ENCODE measurements at regions not wholly inside any gene's neighbourhood (a gene's known extent, or its start where the extent isn't known, plus 50 kb on each side); places are given as distances from the start of the nearest gene placed in this dataset.

- TF ChIP-seq CTCF (conservative IDR thresholded peaks at IDR 0.05; ENCODE audit: low read depth in 2 of 2) (no peak), EZH2 (IDR thresholded peaks at IDR 0.05; ENCODE audit: low read depth, unreplicated experiment) (no peak), CREB1 (CRISPR knock-in tag; IDR thresholded peaks at IDR 0.05; ENCODE audit: low read depth) (no peak), POLR2AphosphoS5 (IDR thresholded peaks at IDR 0.05; ENCODE audit: low read depth) (no peak), EZH2phosphoT487 (IDR thresholded peaks at IDR 0.05; ENCODE audit: unreplicated experiment) (no peak), NANOG (IDR thresholded peaks at IDR 0.05; ENCODE audit: borderline replicate concordance) (no peak), ZNF114 (CRISPR knock-in tag; IDR thresholded peaks at IDR 0.05) (no peak)
- TF ChIP-seq, protein P1, sequence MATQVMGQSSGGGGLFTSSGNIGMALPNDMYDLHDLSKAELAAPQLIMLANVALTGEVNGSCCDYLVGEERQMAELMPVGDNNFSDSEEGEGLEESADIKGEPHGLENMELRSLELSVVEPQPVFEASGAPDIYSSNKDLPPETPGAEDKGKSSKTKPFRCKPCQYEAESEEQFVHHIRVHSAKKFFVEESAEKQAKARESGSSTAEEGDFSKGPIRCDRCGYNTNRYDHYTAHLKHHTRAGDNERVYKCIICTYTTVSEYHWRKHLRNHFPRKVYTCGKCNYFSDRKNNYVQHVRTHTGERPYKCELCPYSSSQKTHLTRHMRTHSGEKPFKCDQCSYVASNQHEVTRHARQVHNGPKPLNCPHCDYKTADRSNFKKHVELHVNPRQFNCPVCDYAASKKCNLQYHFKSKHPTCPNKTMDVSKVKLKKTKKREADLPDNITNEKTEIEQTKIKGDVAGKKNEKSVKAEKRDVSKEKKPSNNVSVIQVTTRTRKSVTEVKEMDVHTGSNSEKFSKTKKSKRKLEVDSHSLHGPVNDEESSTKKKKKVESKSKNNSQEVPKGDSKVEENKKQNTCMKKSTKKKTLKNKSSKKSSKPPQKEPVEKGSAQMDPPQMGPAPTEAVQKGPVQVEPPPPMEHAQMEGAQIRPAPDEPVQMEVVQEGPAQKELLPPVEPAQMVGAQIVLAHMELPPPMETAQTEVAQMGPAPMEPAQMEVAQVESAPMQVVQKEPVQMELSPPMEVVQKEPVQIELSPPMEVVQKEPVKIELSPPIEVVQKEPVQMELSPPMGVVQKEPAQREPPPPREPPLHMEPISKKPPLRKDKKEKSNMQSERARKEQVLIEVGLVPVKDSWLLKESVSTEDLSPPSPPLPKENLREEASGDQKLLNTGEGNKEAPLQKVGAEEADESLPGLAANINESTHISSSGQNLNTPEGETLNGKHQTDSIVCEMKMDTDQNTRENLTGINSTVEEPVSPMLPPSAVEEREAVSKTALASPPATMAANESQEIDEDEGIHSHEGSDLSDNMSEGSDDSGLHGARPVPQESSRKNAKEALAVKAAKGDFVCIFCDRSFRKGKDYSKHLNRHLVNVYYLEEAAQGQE (IDR thresholded peaks at IDR 0.05; ENCODE audit: unreplicated experiment), result no peak
- TF ChIP-seq, protein P2, sequence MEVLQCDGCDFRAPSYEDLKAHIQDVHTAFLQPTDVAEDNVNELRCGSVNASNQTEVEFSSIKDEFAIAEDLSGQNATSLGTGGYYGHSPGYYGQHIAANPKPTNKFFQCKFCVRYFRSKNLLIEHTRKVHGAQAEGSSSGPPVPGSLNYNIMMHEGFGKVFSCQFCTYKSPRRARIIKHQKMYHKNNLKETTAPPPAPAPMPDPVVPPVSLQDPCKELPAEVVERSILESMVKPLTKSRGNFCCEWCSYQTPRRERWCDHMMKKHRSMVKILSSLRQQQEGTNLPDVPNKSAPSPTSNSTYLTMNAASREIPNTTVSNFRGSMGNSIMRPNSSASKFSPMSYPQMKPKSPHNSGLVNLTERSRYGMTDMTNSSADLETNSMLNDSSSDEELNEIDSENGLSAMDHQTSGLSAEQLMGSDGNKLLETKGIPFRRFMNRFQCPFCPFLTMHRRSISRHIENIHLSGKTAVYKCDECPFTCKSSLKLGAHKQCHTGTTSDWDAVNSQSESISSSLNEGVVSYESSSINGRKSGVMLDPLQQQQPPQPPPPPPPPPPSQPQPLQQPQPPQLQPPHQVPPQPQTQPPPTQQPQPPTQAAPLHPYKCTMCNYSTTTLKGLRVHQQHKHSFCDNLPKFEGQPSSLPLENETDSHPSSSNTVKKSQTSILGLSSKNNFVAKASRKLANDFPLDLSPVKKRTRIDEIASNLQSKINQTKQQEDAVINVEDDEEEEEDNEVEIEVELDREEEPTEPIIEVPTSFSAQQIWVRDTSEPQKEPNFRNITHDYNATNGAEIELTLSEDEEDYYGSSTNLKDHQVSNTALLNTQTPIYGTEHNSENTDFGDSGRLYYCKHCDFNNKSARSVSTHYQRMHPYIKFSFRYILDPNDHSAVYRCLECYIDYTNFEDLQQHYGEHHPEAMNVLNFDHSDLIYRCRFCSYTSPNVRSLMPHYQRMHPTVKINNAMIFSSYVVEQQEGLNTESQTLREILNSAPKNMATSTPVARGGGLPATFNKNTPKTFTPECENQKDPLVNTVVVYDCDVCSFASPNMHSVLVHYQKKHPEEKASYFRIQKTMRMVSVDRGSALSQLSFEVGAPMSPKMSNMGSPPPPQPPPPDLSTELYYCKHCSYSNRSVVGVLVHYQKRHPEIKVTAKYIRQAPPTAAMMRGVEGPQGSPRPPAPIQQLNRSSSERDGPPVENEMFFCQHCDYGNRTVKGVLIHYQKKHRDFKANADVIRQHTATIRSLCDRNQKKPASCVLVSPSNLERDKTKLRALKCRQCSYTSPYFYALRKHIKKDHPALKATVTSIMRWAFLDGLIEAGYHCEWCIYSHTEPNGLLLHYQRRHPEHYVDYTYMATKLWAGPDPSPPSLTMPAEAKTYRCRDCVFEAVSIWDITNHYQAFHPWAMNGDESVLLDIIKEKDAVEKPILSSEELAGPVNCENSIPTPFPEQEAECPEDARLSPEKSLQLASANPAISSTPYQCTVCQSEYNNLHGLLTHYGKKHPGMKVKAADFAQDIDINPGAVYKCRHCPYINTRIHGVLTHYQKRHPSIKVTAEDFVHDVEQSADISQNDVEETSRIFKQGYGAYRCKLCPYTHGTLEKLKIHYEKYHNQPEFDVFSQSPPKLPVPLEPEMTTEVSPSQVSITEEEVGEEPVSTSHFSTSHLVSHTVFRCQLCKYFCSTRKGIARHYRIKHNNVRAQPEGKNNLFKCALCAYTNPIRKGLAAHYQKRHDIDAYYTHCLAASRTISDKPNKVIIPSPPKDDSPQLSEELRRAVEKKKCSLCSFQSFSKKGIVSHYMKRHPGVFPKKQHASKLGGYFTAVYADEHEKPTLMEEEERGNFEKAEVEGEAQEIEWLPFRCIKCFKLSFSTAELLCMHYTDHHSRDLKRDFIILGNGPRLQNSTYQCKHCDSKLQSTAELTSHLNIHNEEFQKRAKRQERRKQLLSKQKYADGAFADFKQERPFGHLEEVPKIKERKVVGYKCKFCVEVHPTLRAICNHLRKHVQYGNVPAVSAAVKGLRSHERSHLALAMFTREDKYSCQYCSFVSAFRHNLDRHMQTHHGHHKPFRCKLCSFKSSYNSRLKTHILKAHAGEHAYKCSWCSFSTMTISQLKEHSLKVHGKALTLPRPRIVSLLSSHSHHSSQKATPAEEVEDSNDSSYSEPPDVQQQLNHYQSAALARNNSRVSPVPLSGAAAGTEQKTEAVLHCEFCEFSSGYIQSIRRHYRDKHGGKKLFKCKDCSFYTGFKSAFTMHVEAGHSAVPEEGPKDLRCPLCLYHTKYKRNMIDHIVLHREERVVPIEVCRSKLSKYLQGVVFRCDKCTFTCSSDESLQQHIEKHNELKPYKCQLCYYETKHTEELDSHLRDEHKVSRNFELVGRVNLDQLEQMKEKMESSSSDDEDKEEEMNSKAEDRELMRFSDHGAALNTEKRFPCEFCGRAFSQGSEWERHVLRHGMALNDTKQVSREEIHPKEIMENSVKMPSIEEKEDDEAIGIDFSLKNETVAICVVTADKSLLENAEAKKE (CRISPR knock-in tag; IDR thresholded peaks at IDR 0.05), result no peak
Observed at GRCh38 chr20:10902174-10902573, 228.4 kb upstream of the JAG1 start.

Measured in GM23338 (cell line).